Fibroblast of pulmonary artery (primary cell): ENCODE measurements at regions not wholly inside any gene's neighbourhood (a gene's known extent, or its start where the extent isn't known, plus 50 kb on each side); places are given as distances from the start of the nearest gene placed in this dataset.

ENCODE experiments used
- DNase-seq: peaks from one replicate; pipeline ENCODE4 v3.0.0-alpha.2; 2010; ENCODE audit warnings: low read depth
- H3K4me3 ChIP-seq: replicated peaks from 2 replicates; pipeline ENCODE4 v1.5.1; 2011; ENCODE audit warnings: low read depth, mild to moderate bottlenecking, control low read depth, low read length, moderate library complexity
- TF ChIP-seq, protein P1 (sequence below): IDR thresholded peaks from 2 replicates; pipeline ENCODE4 v1.5.1; 2011; ENCODE audit warnings: mild to moderate bottlenecking, control low read depth, low read length, inconsistent platforms; ENCODE audit errors: missing control alignments

DNA sequence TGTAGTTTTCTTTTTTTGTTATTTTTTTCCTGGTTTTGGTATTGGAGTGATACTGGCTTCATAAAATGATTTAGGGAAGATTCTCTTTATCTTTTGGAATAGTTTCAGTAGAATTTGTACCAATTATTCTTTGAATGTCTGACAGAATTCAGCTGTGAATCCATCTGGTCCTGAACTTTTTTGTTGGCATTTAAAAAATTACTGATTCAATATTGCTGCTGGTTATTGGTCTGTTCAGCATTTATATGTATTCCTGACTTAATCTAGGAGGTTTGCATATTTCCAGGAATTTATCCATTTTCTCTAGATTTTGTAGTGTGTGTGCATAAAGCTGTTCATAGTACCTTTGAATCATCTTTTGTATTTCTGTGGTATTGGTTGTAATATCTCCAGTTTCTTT is 100.2 kb downstream of the NXNL2 start:
- TF ChIP-seq, protein P1, sequence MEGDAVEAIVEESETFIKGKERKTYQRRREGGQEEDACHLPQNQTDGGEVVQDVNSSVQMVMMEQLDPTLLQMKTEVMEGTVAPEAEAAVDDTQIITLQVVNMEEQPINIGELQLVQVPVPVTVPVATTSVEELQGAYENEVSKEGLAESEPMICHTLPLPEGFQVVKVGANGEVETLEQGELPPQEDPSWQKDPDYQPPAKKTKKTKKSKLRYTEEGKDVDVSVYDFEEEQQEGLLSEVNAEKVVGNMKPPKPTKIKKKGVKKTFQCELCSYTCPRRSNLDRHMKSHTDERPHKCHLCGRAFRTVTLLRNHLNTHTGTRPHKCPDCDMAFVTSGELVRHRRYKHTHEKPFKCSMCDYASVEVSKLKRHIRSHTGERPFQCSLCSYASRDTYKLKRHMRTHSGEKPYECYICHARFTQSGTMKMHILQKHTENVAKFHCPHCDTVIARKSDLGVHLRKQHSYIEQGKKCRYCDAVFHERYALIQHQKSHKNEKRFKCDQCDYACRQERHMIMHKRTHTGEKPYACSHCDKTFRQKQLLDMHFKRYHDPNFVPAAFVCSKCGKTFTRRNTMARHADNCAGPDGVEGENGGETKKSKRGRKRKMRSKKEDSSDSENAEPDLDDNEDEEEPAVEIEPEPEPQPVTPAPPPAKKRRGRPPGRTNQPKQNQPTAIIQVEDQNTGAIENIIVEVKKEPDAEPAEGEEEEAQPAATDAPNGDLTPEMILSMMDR: no peak
- DNase-seq: no peak
- no peak overlapping the region for H3K4me3 ChIP-seq

DNA sequence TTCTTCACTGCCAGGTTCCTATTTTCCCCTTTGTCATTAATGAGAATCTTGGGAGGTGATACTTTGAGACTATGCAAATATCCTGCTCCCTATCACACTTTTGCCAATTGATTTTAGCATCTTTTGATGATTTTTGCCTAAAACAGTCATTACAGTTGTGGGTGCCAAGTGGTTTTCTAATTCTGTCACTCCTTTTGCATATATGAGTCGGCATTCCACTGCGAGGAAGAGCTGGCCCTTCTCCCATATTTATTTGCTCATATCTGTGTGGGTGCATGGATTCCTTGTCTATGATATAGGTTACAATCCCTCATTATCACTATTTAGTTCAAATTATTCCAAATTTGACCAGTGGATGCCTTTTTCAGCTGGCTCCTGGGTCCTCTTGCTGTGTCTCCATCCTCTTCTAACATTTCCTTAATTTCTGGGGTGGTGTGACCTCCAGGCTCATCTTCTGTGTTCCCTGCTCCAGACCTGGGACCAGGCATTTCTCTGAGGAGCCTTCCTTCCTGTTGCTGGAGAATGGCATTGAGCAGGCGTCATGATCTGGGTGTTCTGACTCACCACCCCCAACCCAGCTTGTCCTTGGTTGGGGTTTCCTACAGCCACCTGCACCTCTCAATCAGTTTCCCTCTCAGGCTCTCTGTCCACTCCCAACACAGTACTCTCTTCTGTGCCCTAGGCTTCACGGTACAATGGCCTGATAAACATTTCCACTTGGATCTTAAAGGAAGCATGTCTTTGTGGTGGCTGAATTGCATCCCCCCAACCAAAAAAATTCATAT is 106.7 kb downstream of the NXNL2 start:
- no peak overlapping the region for H3K4me3 ChIP-seq
- DNase-seq: no peak
- TF ChIP-seq, protein P1: no peak

DNA sequence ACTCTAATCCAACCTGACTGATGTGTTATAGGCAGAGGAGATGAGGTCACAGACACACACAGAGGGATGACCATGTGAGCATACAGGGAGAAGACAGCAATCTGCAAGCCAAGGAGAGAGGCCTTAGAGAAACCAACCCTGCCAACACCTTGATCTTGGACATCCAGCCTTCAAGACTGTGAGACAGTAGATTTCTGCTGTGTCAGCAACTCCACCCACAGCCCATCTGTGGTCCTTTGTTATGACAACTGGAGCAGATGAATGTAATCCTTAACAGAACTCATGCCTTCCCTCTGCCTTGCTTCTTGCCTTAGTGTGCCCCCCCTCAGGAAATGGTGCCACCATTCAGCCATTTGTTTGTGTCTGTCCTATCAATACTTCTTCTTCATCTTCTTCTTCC is 107.4 kb downstream of the NXNL2 start:
- no peak for DNase-seq
- H3K4me3 ChIP-seq: no peak overlapping the region
- TF ChIP-seq, protein P1: no peak

DNA sequence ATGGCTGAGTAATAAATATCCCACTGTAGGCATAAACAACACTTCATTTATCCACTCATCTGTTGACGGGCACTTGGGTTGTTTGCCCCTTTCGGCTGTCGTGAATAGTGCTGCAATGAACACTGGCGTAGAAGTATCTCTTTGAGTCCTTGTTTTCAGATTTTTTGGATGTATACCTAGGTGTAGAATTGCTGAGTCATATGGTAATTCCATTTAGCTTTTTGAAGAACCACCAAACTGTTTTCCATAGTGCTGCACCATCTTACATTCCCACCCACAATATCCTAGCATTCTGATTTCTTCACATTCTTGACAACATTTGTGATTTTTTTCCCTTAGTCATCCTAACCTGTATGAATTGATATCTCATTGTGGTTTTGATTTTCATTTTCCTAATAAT is 109.0 kb downstream of the NXNL2 start:
- TF ChIP-seq, protein P1: no peak
- DNase-seq: no peak
- no peak overlapping the region for H3K4me3 ChIP-seq

DNA sequence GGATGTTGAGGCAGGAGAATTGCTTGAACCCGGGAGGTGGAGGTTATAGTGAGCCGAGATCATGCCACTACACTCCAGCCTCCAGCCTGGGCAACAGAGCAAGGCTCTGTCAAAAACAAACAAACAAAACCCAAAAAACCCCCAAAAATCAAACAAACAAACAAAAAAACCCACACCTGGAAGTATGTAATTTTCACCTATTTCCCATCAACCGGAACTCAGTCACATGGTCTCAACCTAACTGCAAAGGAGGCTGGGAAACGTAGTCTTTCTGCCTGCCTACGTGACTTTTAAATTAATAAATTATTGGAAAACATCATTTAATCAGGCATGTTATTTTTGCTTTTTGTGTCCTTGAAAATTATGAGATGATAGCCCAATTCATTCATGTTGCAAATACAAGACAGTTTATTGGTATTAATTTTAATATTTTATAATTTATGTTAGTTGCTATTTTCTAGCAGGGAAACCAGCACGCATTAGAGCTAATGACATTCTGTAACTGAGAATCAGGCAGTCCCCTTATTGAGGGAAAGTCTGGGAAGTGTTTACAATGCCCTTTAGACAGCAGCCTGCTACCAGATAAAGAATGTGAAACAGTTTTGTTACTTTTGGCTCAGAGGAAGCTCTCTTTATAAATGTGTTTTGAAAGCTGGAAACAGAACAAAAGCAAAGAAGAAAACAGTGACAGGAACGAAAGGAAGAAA is 110.3 kb downstream of the NXNL2 start:
- no peak overlapping the region for H3K4me3 ChIP-seq
- no peak for DNase-seq
- TF ChIP-seq, protein P1: no peak

DNA sequence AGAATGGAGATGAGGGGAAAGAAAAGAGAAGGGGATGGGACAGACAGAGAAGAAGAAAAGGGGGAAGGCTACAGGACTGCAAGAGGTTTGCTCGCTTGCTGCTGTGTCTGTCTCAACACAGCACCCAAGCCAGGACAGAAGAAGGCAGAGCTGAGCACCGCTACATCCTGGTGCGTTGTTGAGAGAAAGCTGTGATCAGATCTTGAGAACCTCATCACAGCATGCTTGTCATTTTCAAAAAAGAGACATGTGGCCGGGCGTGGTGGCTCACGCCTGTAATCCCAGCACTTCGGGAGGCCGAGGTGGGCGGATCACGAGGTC is 110.9 kb downstream of the NXNL2 start:
- DNase-seq: no peak
- TF ChIP-seq, protein P1: no peak
- H3K4me3 ChIP-seq: no peak overlapping the region
